ENCODE measurements at regions not wholly inside any gene's neighbourhood (a gene's known extent, or its start where the extent isn't known, plus 50 kb on each side); places are given as distances from the start of the nearest gene placed in this dataset.

GRCh38 chr4:32745351-32745750, 2025.2 kb downstream of the PCDH7 start:
- TF ChIP-seq CTCF (conservative IDR thresholded peaks at IDR 0.05; ENCODE audit: low read length) (no peak), EZH2phosphoT487 (IDR thresholded peaks at IDR 0.05; ENCODE audit: borderline replicate concordance) (no peak)

Data from Loucy (cell line).